ENCODE measurements at regions not wholly inside any gene's neighbourhood (a gene's known extent, or its start where the extent isn't known, plus 50 kb on each side); places are given as distances from the start of the nearest gene placed in this dataset.
A peak's percentile ranks its signal among the peaks of the same experiment; 100 is the strongest.
"Not testable (repeated sequence)": the region's sequence is repeated elsewhere in the genome, so short reads cannot be mapped to it uniquely, and the experiment has no call there.

DNA sequence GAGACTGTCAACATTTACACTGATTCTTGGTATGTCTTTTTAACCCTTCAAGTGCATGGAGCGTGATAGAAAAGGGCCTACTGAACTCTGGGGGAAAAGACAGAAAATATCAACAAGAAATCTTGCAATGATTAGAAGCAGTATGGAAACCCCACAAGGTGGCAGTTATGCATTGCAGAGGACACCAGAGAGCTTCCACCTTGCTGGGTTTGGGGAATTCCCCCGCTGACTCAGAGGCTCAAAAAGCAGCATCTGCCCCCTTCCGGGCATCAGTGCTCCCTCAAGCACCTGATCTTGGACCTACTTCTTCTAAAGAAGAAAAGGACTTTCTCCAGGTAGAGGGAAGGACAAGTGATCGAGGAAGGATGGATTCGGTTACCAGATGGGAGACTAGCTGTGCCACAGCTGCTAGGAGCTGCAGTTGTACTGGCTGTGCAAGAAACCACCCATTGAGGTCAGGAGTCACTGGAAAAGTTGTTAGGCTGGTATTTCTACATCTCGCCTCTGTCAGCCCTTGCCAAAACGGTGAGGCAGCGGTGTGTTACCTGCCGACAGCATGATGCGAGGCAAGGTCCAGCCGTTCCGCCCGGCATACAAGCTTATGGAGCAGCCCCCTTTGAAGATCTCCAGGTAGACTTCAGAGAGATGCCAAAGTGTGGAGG, 102.8 kb upstream of the OSBPL11 start:
- peak; percentile 81 for DNase-seq

DNA sequence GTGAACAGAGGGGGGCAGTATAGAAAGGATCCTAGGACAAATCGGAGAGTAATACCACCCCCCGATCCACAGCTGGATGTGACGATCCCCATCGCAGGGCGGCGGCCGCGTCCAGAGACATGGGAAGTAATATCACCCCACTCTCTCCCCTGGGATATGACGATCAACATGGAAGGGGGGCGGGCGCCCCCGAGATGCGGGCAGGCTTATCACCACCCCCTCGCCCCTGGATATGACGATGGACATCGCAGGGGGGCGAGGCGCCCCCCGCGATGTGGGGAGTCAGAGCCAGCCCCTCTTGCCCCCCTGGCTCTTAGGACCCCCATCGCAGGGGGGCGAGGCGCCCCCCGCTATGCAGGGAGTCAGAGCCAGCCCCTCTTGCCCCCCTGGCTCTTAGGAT, 120.4 kb upstream of the OSBPL11 start:
- DNase-seq: no peak

DNA sequence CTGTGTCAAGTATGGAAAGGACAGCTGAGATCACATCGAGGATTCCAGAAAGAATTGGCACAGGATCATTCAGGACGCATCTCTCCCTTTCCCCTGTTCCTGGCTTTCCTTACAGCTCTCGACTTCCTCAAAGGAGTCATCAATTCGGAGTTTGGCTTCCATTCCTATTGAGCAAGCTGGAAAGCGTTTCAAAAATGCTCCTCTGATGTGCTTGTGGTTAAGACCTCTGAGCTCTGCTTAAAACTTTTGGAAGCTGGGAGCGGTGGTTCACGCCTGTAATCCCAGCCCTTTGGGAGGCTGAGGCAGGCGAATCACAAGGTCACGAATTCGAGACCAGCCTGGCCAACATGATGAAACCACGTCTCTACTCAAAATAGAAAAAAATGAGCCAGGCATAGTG, 136.9 kb upstream of the OSBPL11 start:
- not testable (repeated sequence) for DNase-seq

DNA sequence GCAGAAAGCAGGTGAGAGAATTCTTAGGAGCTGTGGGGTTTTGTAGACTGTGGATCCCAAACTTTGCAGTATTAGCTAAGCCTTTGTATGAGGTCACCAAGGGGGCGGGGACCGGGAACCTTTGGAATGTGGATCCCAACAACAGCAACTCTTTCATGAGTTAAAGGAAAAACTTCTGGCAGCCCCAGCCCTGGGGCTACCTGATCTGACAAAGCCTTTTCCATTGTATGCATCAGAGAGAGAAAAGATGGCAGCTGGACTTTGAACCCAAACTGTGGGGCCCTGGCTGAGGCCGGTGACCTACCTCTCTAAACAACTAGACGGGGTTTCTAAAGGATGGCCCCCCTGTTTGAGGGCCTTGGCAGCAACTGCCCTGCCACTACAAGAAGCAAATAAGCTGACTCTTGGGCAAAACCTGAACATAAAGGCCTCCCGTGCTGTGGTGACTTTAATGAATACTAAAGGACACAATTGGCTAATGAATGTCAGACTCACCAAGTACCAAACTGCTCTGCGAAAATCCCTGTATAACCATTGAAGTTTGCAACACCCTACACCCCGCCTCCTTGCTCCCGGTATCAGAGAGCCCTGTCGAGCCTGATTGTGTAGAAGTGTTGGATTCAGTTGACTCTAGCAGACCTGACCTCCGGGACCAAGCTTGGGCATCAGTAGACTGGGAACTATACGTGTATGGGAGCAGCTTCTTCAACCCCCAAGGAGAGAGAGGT, 146.9 kb upstream of the OSBPL11 start:
- not testable (repeated sequence) for DNase-seq

DNA sequence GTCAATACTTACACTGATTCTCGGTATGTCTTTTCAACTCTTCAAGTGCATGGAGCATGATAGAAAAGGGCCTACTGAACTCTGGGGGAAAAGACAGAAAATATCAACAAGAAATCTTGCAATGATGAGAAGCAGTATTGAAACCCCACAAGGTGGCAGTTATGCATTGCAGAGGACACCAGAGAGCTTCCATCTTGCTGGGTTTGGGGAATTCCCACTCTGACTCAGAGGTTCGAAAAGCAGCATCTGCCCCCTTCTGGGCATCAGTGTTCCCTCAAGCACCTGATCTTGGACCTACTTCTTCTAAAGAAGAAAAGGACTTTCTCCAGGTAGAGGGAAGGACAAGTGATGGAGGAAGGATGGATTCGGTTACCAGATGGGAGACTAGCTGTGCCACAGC, 147.5 kb upstream of the OSBPL11 start:
- DNase-seq: peak; percentile 71

DNA sequence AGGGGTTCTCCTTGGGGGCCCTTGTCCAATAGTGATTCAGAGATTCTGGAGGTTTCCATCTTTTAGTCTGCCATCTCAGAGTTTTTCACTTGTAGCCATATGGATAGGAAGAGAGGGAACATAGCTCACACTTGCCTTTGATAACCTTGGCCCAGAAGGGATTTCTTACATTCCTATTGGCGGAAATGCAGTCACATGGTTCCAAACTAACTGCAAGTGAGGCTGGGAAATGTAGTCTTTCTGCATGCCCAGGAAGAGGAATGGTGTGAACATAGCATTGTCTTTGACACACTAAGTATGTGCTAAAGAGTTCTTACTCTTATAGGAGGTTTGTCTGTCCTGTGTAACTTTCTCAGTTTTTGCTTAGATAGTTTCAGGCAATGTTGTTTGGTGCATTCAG, 161.8 kb upstream of the OSBPL11 start:
- DNase-seq: not testable (repeated sequence)

DNA sequence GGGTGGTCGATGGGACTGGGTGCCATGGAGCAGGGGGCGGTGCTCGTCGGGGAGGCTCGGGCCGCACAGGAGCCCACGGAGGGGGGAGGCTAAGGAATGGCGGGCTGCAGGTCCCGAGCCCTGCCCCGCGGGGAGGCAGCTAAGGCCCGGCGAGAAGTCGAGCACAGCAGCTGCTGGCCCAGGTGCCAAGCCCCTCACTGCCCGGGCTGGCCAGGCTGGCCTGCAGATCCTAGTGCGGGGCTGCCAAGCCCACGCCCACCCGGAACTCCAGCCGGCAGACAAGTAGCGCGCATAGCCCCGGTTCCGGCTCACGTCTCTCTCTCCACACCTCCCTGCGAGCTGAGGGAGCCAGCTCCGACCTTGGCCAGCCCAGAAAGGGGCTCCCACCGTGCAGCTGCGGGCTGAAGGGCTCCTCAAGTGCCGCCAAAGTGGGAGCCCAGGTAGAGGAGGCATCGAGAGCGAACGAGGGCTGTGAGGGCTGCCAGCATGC, 163.4 kb upstream of the OSBPL11 start:
- not testable (repeated sequence) for DNase-seq

DNA sequence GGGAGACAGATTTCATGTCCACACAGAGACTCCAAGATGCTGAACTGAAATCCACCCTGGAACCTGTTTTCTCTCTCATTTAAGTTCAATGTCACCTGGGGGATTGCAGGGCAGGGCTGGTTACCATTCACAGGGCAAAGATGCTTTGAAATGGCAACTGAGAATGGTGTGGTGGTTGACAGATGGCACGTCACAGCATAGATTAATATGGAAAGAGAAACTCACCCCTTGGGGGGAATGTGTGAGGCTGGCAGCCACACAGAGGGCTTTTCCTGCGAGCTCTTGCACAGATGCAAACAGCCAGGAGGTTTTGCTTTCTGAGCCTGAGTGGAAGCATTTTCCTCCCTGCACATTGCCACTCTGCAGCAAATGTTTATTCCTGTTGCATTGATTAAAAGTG, 167.3 kb upstream of the OSBPL11 start:
- not testable (repeated sequence) for DNase-seq

DNA sequence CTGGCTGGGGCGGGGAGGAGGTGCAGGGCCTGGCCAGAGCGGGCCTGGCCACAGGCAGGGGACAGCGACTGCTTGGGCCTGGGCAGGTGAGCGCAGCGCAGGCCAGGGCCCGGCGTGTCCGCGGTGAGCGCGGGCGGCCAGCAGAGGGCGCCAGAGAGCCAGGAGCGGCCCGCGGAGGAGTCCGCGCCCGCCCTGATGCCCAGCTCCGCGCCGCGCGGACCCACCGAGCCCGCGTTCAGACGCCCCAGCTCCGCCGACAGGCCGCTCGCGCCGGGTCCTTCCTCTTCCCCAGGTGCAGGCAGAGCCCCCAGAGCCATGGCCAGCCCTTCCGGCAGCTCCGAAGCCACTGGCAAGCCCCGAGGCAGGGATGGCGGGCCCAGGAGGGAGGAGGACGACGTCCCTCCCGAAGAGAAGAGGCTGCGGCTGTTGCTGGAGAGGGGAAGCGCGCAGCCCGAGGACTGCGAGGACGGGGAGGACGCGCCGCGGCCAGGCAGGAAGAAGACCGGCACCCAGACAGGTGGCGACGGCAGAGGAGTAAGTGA, 171.1 kb upstream of the OSBPL11 start:
- peak; percentile 89 for DNase-seq

DNA sequence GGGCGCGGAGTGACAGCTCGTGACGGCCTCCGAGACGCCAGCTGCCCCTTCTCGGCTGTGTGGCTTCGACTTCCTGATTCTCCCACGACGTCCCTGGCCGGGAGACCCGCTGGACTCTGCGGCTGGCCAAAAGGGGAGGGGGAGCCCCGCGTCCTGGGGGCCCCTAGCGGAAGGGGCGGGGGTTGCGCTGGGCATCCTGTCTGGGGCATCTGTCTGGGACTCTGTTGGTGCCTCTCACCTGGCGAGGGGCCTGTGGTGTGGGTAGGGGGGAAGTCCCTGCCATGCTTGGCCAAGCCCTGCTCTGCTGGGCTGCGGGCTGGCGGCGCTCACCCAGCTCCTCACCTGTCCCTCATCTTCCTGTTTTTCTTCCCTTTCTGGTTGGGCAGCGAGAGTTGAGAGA, 171.6 kb upstream of the OSBPL11 start:
- peak; percentile 68 for DNase-seq

DNA sequence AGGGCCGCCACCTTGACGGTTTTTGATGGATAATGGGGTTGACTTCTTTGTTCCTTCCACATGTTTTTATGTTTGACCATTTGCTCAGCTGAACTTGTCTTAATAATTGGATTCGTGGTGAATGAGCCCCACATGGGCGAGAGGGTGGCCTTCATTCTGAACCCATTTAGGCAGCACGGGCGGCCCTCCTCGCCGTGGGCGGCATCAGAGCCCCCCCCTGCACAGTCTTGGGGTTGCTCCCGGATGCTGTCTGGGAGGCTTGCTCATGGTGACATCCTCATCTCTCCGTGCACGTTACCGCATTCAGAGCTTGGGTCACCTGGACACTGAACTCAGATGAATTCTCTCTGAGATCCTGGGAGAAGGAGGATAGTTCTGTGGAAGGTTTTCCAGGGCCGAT, 172.3 kb upstream of the OSBPL11 start:
- no peak for DNase-seq

DNA sequence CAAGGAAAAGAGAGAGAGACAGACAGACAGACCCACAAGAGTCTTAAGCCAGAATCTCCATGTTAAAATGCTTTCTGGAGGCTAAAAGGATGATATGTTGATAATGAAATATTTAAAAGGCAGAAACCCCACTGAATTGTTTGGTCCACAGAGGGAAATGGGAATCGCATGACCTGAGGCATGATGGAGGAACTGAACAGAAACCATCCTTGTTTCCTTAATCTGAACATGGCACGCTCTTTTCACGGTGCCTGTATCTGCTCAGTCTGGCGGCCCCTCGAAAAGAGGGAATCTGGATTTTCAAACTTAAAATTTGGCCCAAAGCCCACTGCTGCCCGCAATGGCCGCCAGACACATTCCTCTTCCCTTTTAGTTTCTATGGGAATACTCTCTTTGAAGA, 173.5 kb upstream of the OSBPL11 start:
- DNase-seq: not testable (repeated sequence)

DNA sequence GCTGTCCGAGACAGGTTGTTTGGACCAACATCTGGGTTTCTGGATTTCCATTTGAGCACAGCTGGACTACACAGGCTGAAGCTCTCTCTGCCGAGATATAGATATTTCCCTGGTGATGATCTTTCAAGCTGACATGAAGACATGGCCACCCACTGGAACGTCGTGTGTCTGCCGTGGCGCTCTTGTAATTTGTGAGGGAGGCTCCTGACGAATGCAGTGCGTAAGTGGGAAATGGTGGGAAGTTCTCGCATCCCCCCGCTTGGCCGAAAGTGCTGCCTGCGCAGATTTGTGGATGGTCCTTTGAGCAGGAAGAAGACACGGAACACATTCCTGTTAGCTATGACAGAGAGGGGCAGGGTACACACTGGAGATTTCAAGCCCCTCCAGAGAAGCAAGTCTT, 176.2 kb upstream of the OSBPL11 start:
- not testable (repeated sequence) for DNase-seq

DNA sequence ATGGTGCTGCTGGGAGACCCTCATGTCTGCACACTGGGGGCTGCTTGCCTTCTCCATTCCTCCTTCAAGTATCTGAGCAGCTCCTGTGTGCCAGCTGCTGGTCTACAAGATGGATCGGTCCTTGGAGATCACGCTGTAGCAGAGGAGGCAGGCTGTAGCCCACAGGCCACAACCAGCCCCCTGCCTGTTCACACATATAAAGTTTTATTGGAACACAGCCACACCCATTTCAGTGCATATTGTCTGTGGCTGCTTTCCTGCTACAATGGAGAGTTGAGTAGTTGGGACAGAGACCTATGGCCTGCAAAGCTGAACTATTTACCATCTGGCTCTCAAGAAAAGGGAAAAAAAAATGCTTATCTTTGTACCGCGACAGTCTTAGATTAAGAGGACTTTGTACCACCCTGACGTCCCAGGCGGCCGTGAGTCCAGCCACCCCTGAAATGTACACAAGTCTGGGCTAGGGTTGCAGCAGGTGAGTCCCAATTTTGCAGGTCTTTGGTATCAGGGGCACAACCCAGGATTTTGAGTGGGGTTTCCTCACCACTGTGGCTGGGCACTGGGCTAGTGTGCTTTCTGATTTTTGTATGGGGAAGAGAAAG, 179.2 kb upstream of the OSBPL11 start:
- not testable (repeated sequence) for DNase-seq

DNA sequence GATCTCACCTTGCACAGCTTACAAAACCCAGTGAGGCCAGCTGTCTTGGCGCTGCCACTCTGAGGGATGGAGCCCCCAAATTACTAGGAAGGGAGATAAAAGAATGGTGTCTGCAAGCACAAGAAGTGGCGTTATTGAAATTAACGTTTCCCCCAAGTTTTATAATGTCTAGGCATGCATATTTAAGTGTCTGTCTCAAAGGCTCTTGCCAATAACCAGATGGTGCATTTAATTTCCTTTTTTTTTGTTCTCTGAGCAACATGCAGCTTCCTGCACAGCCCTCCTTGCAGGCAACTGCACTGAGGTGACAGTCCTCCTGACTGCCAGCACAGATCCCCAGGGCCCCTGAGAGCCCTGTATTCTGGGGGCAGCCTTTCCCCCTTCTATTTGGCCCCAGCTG, 179.8 kb upstream of the OSBPL11 start:
- DNase-seq: not testable (repeated sequence)

DNA sequence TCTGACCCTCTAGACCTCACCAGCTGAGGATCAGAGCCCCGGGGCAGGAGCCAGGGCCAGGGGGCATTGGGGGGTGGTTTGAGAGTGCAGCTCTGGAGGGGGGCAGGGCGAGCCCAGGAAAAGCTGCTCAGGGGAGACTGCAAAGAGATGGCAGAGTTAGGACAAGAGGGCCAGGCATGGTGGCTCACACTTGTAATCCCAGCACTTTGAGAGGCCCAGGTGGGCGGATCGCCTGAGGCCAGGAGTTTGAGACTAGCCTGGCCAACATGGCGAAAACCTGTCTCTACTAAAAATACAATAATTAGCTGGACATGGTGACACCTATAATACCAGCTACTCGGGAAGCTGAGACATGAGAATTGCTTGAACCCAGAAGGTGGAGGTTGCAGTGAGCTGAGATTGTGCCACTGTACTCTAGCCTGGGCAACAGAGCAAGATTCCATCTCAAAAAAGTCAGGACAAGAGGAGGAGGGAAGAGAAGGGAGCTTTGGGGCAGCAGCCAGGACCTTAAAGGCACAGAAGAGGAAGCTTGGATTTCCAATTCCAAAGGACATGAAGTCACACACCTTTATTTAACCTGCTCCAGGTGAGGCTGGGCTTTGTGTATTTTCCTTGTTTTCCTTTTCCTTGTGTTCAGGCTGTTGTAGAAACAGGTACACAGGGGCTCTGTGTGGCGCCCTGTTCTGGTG, 180.5 kb upstream of the OSBPL11 start:
- not testable (repeated sequence) for DNase-seq

DNA sequence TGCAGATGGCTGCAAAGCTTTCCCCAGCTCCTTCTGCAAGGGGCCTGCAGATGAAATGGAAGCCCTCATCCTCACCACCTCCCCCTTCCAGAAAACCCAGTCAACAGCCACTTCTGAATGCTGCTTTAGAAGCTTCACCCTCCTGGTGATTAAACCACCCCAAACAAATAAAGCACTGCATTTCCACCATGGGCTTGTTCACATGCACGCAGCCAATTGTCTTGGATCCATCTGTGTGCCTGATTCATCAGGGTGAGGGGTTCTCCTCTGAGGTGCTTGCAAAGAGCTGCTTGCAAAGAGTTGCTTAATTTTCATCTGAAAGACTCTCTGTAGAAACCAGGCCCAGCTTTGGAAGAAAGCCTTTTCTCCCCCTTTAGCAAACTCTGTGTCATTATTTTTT, 184.0 kb upstream of the OSBPL11 start:
- not testable (repeated sequence) for DNase-seq

DNA sequence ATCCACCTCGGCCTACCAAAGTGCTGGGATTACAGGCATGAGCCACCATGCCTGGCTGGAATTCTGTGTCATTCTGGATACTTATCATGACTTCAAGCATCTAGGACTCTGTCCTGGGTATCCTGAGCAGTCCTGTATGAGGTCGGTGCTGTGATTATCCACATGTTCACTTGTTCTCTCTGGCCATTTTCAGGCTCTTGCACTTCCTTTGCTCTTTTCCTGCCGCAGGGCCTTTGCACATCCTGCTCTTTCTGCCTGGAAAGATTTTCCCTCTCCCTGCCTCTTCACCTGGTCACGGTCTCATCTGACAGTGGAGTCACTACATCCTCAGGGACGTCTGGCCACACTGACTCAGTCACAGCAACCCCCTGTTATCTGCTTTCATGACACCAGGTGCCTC, 184.6 kb upstream of the OSBPL11 start:
- DNase-seq: not testable (repeated sequence)

DNA sequence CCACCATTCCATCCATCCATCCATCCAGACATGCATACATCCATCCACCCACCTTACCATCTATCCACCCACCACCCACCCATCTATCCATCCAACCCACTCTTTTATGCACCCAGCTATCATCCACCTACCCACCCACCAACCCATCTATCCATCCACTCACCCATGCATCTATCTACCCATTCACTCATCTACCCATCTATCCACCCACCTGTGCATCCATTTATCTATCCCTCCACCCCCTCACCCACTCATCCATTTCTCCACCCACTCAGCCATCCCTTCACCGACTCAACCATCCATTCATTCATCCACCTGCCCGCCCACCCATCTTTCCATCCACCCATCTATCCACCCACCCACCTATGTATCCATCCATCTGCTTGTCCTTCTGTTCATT, 186.4 kb upstream of the OSBPL11 start:
- not testable (repeated sequence) for DNase-seq

DNA sequence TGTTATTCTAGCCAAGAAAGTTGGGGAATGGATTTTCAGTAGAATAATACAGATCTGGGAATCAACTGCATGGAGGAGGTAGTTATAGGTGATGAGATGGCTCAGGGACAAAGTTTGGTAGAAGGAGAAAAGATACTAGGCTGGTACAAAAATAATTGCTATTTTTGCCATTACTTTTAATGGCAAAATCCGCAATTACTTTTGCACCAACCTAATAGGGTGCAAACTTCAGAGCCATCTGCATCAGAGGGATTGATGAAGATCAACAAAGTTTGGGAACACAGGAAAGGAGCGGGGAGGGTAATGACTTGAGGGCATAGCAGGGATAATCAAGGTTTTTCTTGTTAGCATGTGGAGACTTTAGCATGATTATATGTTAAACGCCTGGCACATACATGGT, 178.7 kb upstream of the ROPN1B start:
- not testable (repeated sequence) for DNase-seq

DNA sequence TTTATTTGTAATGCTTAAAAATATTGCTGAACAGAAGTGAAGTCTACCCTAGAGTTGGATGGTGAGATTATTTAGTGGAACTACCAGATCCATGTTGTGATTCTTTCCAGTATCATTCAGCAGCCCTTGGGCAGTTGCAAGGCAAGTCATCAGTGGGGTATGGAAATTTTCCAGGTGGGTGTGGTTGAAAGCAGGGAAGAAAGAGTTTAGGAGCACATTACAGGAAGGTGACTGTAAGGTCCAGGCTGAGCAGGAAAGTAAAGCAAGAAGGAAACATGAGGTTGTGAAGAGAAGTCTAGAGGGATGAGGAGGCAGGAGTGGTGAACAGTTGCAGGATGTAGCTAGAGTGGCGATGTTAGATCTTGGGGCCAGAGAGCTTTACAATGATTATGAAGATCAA, 178.0 kb upstream of the ROPN1B start:
- not testable (repeated sequence) for DNase-seq

DNA sequence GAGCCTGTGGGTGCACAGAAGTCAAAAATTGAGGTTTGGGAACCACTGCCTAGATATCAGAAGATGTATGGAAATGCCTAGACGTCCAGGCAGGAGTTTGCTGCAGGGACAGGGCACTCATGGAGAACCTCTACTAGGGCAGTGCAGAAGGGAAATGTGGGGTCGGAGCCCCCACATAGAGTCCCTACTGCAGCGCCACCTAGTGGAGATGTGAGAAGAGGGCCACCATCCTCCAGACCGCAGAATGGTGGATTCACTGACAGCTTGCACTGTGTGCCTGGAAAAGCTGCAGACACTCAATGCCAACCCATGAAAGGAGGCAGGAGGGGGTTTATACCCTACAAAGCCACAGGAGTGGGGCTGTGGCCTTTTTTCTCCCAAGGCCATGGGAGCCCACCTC, 159.0 kb upstream of the ROPN1B start:
- DNase-seq: not testable (repeated sequence)

DNA sequence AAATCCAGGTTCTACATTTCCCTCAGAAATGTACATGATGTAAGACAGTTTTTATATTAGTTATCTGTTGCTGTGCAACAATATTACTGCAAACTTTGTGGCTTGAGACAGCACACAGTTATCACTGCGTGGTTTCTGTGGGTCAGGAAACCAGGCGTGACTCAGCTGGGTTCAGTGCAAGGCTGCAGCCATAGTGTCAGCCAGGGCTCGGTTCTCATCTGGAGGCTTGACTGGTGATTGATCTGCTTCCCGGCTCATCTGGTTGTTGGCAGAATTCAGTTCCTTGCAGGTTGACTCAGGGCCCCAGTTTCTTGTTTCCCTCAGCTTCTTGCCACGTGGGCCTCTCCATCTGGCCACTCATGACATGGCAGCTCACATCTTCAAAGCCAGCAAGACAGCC, 146.8 kb upstream of the ROPN1B start:
- peak; percentile 79 for DNase-seq

All from activated effector memory CD4-positive, alpha-beta T cell treated with anti-CD3 and anti-CD28 coated beads, Interleukin-2, amount 50 U/mL, for 16 hours (primary cell).